IMR-90 (cell line): ENCODE measurements at regions not wholly inside any gene's neighbourhood (a gene's known extent, or its start where the extent isn't known, plus 50 kb on each side); places are given as distances from the start of the nearest gene placed in this dataset.

Experiments
- ATAC-seq: fragments of 200-7000 bp; cut with Tn5 transposase; 2 replicates; pipeline ENCODE4 v1.9.1; 2020; ENCODE audit warnings: low read depth, mild to moderate bottlenecking, moderate library complexity
- BruUV-seq: library from RNA; stranded (reverse); fragments of 400-500 nt; replicated peaks from 2 replicates; lab custom pipeline; 2021; lab: Mats Ljungman, UMichigan
- CTCF ChIA-PET: fragments of 300-600 bp; formaldehyde crosslinking; extraction: SDS; loops from one replicate; lab custom pipeline; 2021; ENCODE audit warnings: antibody characterized with exemption; lab: Yijun Ruan, JAX
- POLR2A ChIA-PET: fragments of 300-600 bp; sonication (Branson Sonifier 250); formaldehyde crosslinking; loops from one replicate; lab custom pipeline; 2022; ENCODE audit warnings: antibody characterized with exemption; ENCODE audit not compliant: unreplicated experiment; lab: Charles Lee
- DNase-seq: peaks from one replicate; pipeline ENCODE4 v3.0.0; 2013
- H2AFZ ChIP-seq: replicated peaks from 2 replicates; pipeline ENCODE3; 2013; ENCODE audit warnings: low read length, mild to moderate bottlenecking; ENCODE audit not compliant: poor library complexity
- H2AK5ac ChIP-seq: 2 replicates; pipeline ENCODE4 v1.6.1; 2013; ENCODE audit warnings: low read depth, low read length, inconsistent platforms
- H2AK9ac ChIP-seq: replicated peaks from 2 replicates; pipeline ENCODE3; 2013; ENCODE audit warnings: mild to moderate bottlenecking, low read depth, low read length, moderate library complexity; ENCODE audit not compliant: poor library complexity
- H2BK120ac ChIP-seq: 2 replicates; pipeline ENCODE4 v1.6.1; 2013; ENCODE audit warnings: low read depth, low read length, inconsistent platforms
- H2BK15ac ChIP-seq: 3 replicates; pipeline ENCODE4 v1.6.1; 2013; ENCODE audit warnings: low read depth, low read length, inconsistent platforms
- H2BK20ac ChIP-seq: 2 replicates; pipeline ENCODE4 v1.6.1; 2013; ENCODE audit warnings: low read depth, mild to moderate bottlenecking, inconsistent platforms, low read length, moderate library complexity
- H2BK5ac ChIP-seq: 2 replicates; pipeline ENCODE4 v1.6.1; 2013; ENCODE audit warnings: mild to moderate bottlenecking, low read depth, low read length, inconsistent platforms; ENCODE audit not compliant: poor library complexity, severe bottlenecking
- H3K14ac ChIP-seq: replicated peaks from 2 replicates; pipeline ENCODE4 v1.6.1; 2013; ENCODE audit warnings: low read depth, low read length, inconsistent platforms
- H3K18ac ChIP-seq: 2 replicates; pipeline ENCODE4 v1.6.1; 2013; ENCODE audit warnings: low read depth, low read length, control low read depth
- H3K23ac ChIP-seq: 2 replicates; pipeline ENCODE4 v1.6.1; 2013; ENCODE audit warnings: low read depth, low read length, inconsistent platforms
- H3K27ac ChIP-seq: 2 replicates; pipeline ENCODE4 v1.5.1; 2013; ENCODE audit warnings: mild to moderate bottlenecking, control low read depth, low read length; ENCODE audit not compliant: insufficient read depth
- H3K27me3 ChIP-seq: 2 replicates; pipeline ENCODE4 v1.6.1; 2013; ENCODE audit warnings: low read length; ENCODE audit not compliant: control insufficient read depth, insufficient read depth
- H3K36me3 ChIP-seq: 2 replicates; pipeline ENCODE4 v1.6.1; 2013; ENCODE audit warnings: low read length, mixed read lengths; ENCODE audit not compliant: control insufficient read depth, insufficient read depth
- H3K4ac ChIP-seq: 2 replicates; pipeline ENCODE4 v1.6.1; 2013; ENCODE audit warnings: low read depth, low read length, inconsistent platforms
- H3K4me1 ChIP-seq: 2 replicates; pipeline ENCODE4 v1.6.1; 2013; ENCODE audit warnings: low read length, mixed read lengths; ENCODE audit not compliant: control insufficient read depth, insufficient read depth
- H3K4me2 ChIP-seq: 2 replicates; pipeline ENCODE4 v1.6.1; 2013; ENCODE audit warnings: low read depth, mild to moderate bottlenecking, control low read depth, low read length, moderate library complexity
- H3K4me3 ChIP-seq: 2 replicates; pipeline ENCODE4 v1.5.1; 2013; ENCODE audit warnings: low read depth, mild to moderate bottlenecking, control low read depth, low read length, moderate library complexity; ENCODE audit not compliant: insufficient read depth
- H3K56ac ChIP-seq: 2 replicates; pipeline ENCODE4 v1.6.1; 2013; ENCODE audit warnings: low read length, inconsistent platforms; ENCODE audit not compliant: insufficient read depth; ENCODE audit errors: extremely low read depth
- H3K79me1 ChIP-seq, 2 experiments: 2 replicates each; pipeline ENCODE4 v1.6.1; 2013; ENCODE audit warnings: low read length in 2 of 2, inconsistent platforms in 1 of 2, low read depth in 1 of 2
- H3K9ac ChIP-seq: 2 replicates; pipeline ENCODE4 v1.6.1; 2013; ENCODE audit warnings: low read depth, low read length, control low read depth
- H3K9me1 ChIP-seq: 2 replicates; pipeline ENCODE4 v1.6.1; 2013; ENCODE audit warnings: low read length, inconsistent platforms; ENCODE audit not compliant: insufficient read depth
- H3K9me3 ChIP-seq: 2 replicates; pipeline ENCODE4 v1.6.1; 2013; ENCODE audit warnings: low read length; ENCODE audit not compliant: control insufficient read depth, insufficient read depth
- H4K20me1 ChIP-seq: 2 replicates; pipeline ENCODE4 v1.6.1; 2013; ENCODE audit warnings: low read length, inconsistent platforms; ENCODE audit not compliant: insufficient read depth
- H4K5ac ChIP-seq: 2 replicates; pipeline ENCODE4 v1.6.1; 2013; ENCODE audit warnings: mild to moderate bottlenecking, low read depth, low read length, control low read depth
- H4K8ac ChIP-seq, 2 experiments: 2 replicates each; pipeline ENCODE4 v1.6.1; 2013; ENCODE audit warnings: low read depth in 2 of 2, low read length in 2 of 2, control low read depth in 1 of 2, inconsistent platforms in 1 of 2
- H4K91ac ChIP-seq: 2 replicates; pipeline ENCODE4 v1.6.1; 2013; ENCODE audit warnings: low read depth, low read length, inconsistent platforms; ENCODE audit not compliant: insufficient read depth
- BHLHE40 ChIP-seq: fragments of 150-350 bp; IDR thresholded peaks from 2 replicates; pipeline ENCODE4 v1.6.1; 2016; ENCODE audit warnings: mild to moderate bottlenecking, low read depth, low read length
- CEBPB ChIP-seq: IDR thresholded peaks from 2 replicates; pipeline ENCODE4 v1.6.1; 2012; ENCODE audit warnings: low read depth, low read length, improper control_type of control experiment
- CHD1 ChIP-seq: IDR thresholded peaks from 2 replicates; pipeline ENCODE4 v1.6.1; 2012; ENCODE audit warnings: low read depth, low read length, improper control_type of control experiment
- CTCF ChIP-seq: conservative IDR thresholded peaks from 2 replicates; pipeline ENCODE4 v1.5.1; 2012; ENCODE audit warnings: mild to moderate bottlenecking, low read depth, low read length, improper control_type of control experiment
- FOS ChIP-seq: fragments of 150-350 bp; IDR thresholded peaks from 2 replicates; pipeline ENCODE4 v1.6.1; 2016; ENCODE audit warnings: low read depth, low read length
- MXI1 ChIP-seq: IDR thresholded peaks from 2 replicates; pipeline ENCODE4 v1.6.1; 2012; ENCODE audit warnings: low read depth, mild to moderate bottlenecking, low read length, moderate library complexity, borderline replicate concordance
- NFE2L2 ChIP-seq: fragments of 150-350 bp; IDR thresholded peaks from 2 replicates; pipeline ENCODE4 v1.6.1; 2016; ENCODE audit warnings: low read depth, mild to moderate bottlenecking, low read length
- POLR2A ChIP-seq: IDR thresholded peaks from 2 replicates; pipeline ENCODE4 v1.6.1; 2012; ENCODE audit warnings: mild to moderate bottlenecking, low read depth, low read length
- RAD21 ChIP-seq: IDR thresholded peaks from 2 replicates; pipeline ENCODE4 v1.6.1; 2012; ENCODE audit warnings: low read length, improper control_type of control experiment
- RCOR1 ChIP-seq: IDR thresholded peaks from 2 replicates; pipeline ENCODE4 v1.6.1; 2012; ENCODE audit warnings: mild to moderate bottlenecking, low read length, improper control_type of control experiment; ENCODE audit not compliant: insufficient replicate concordance
- USF2 ChIP-seq: fragments of 150-350 bp; IDR thresholded peaks from 2 replicates; pipeline ENCODE4 v1.6.1; 2017; ENCODE audit warnings: mild to moderate bottlenecking, antibody characterized with exemption, low read length, low read depth
- WGBS, 2 experiments: methylation state at CpG; one replicate each; pipeline versions ENCODE4 v1.1.5 to v1.1.7; 2013; ENCODE audit warnings: missing lambda C conversion rate in 2 of 2; ENCODE audit not compliant: insufficient read length in 1 of 2; ENCODE audit errors: extremely low coverage in 2 of 2; 5-methylcytosine and 5-hydroxymethylcytosine counted together
- dilution Hi-C: fragments of 300-500 bp; cut with HindIII; formaldehyde crosslinking; loops from one replicate; pipeline ENCODE4 v1.14.3; 2018; ENCODE audit warnings: low sequenced_read_pairs; ENCODE audit not compliant: unreplicated experiment
- in situ Hi-C: fragments of 300-500 bp; cut with MboI; formaldehyde crosslinking; loops from 3 replicates; pipeline ENCODE4 v1.14.3; 2019; ENCODE audit warnings: low sequenced_read_pairs, inconsistent platforms, mixed read lengths
- intact Hi-C: fragments of 100-400 bp; cut with micrococcal nuclease; formaldehyde crosslinking; loops from 2 replicates; pipeline ENCODE4 v1.10.0; 2022

GRCh38 chr2:220194630-220195584 is 567.5 kb downstream of the SLC4A3 start (continued):
- TF ChIP-seq RCOR1 (no peak), POLR2A (no peak)

- Histone ChIP-seq H2BK120ac (peak overlapping the region; percentile 19; the same call in 1 of the 2 replicates), H3K4me2 (no peak overlapping the region), H2AK9ac (no peak overlapping the region), H3K4me3 (no peak overlapping the region), H4K91ac (no peak overlapping the region; the same call in 1 of the 2 replicates), H3K14ac (no peak overlapping the region), H2BK15ac (no peak overlapping the region), H3K9me1 (no peaks in the 10 kb centered on the region), H3K79me1 (no peaks in the 10 kb centered on the region), H3K27ac (no peak overlapping the region), H4K8ac (peak overlapping the region in 1 of 2 experiments; percentile 51; a peak in 2 of 4 replicates), H3K27me3 (no peaks in the 10 kb centered on the region), H2BK5ac (peak overlapping the region; percentile 5), H2BK20ac (no peak overlapping the region; the same call in 1 of the 2 replicates), H3K56ac (no peak overlapping the region), H3K36me3 (no peaks in the 10 kb centered on the region), H3K4me1 (peaks cover 2% of the 10 kb centered on the region; the same call in 1 of the 2 replicates), H2AK5ac (no peak overlapping the region), H3K4ac (0 out of 2 replicates have a peak overlapping the region, but pooled peaks have one; percentile 40), H4K5ac (peak overlapping the region; percentile 45; the same call in 1 of the 2 replicates), H3K23ac (no peak overlapping the region), H3K18ac (0 out of 2 replicates have a peak overlapping the region, but pooled peaks have one; percentile 18), H3K9ac (no peak overlapping the region), H2AFZ (peak overlapping the region; percentile 24), H3K9me3 (peaks cover 5% of the 10 kb centered on the region; the same call in 1 of the 2 replicates), H4K20me1 (no peaks in the 10 kb centered on the region)
- dilution Hi-C loops (no loop called here), in situ Hi-C loops (no loop called here), intact Hi-C loops (loop anchor here (10.0 kb wide), 1 partner anchor 156 kb away; no protein-coding TSS in a partner anchor)
- no CpG with 5 or more reads among the region's 7 CpGs for WGBS, 2 experiments
- CTCF ChIA-PET, result no interaction called here
- POLR2A ChIA-PET, result no interaction called here
- BruUV-seq, result no TSS peak
- DNase-seq, result peak; percentile 86
- peak; percentile 75 for ATAC-seq
- TF ChIP-seq CEBPB (peak; percentile 96), RCOR1 (no peak), POLR2A (no peak), USF2 (no peak), MXI1 (peak; percentile 75; the same call in 1 of the 2 replicates), CHD1 (no peak), CTCF (no peak), RAD21 (0 out of 2 replicates have a peak, but pooled peaks have one; percentile 4), FOS (peak; percentile 35; the same call in 1 of the 2 replicates), NFE2L2 (no peak), BHLHE40 (peak; percentile 96)
These were observed 571.5 kb downstream of the SLC4A3 start for GRCh38 chr2:220198896-220199295.
